ENCODE measurements at regions not wholly inside any gene's neighbourhood (a gene's known extent, or its start where the extent isn't known, plus 50 kb on each side); places are given as distances from the start of the nearest gene placed in this dataset.

GRCh38 chr20:50292591-50293283 is 102.1 kb downstream of the CEBPB start (continued):
- TF ChIP-seq RERE (CRISPR knock-in tag; IDR thresholded peaks at IDR 0.05; ENCODE audit: borderline replicate concordance), result no peak
- peak; percentile 98 for TF ChIP-seq CCNT2 (IDR thresholded peaks at IDR 0.05; ENCODE audit: borderline replicate concordance, extremely low read depth, insufficient read length, low read depth, low read length)
- TF ChIP-seq ZNF354B (CRISPR knock-in tag; IDR thresholded peaks at IDR 0.05), result no peak
- peak; percentile 79 for TF ChIP-seq POLR2G (IDR thresholded peaks at IDR 0.05; ENCODE audit: low read depth, low read length)
- TF ChIP-seq ZNF133 (CRISPR knock-in tag; IDR thresholded peaks at IDR 0.05), result no peak
- TF ChIP-seq E2F6 (IDR thresholded peaks at IDR 0.05; ENCODE audit: borderline replicate concordance in 1 of 2, extremely low read depth in 1 of 2, insufficient read depth in 1 of 2, insufficient read length in 1 of 2, low read depth in 1 of 2, low read length in 1 of 2, poor library complexity in 1 of 2, severe bottlenecking in 1 of 2), result peak; percentile 55 to 81
- TF ChIP-seq U2AF1 (optimal IDR thresholded peaks at IDR 0.05; ENCODE audit: low read depth, low read length), result no peak
- TF ChIP-seq NUFIP1 (IDR thresholded peaks at IDR 0.05; ENCODE audit: partially characterized antibody), result no peak
- peak; percentile 97 for TF ChIP-seq KDM1A (IDR thresholded peaks at IDR 0.05)
- TF ChIP-seq ETV6 (IDR thresholded peaks at IDR 0.05; ENCODE audit: borderline replicate concordance in 1 of 2, low read depth in 2 of 2, low read length in 1 of 2), result peak; percentile 42 to 72; a peak in 2 of 4 replicates
- no peak; the same call in 1 of the 2 replicates for TF ChIP-seq ETV6 (CRISPR knock-in tag; IDR thresholded peaks at IDR 0.05; ENCODE audit: borderline replicate concordance)
- TF ChIP-seq STAT5A (IDR thresholded peaks at IDR 0.05; ENCODE audit: borderline replicate concordance, low read length), result peak; percentile 100
- TF ChIP-seq POU5F1 (IDR thresholded peaks at IDR 0.05; ENCODE audit: borderline replicate concordance, low read depth, low read length, partially characterized antibody), result no peak
- TF ChIP-seq ZNF507 (tag; conservative IDR thresholded peaks at IDR 0.05), result no peak
- no peak for TF ChIP-seq CBX2 (IDR thresholded peaks at IDR 0.05; ENCODE audit: insufficient read depth, low read length, poor library complexity, severe bottlenecking)
- no peak for TF ChIP-seq ZC3H4 (CRISPR knock-in tag; IDR thresholded peaks at IDR 0.05; ENCODE audit: borderline replicate concordance)
- TF ChIP-seq ZNF780A (CRISPR knock-in tag; IDR thresholded peaks at IDR 0.05), result no peak
- no peak for TF ChIP-seq DDX20 (tag; IDR thresholded peaks at IDR 0.05; ENCODE audit: low read depth)

Measured in K562 (cell line).